HepG2 (cell line): ENCODE measurements at regions not wholly inside any gene's neighbourhood (a gene's known extent, or its start where the extent isn't known, plus 50 kb on each side); places are given as distances from the start of the nearest gene placed in this dataset.

Experiments
- ATAC-seq: fragments of 200-7000 bp; cut with Tn5 transposase; 3 replicates; pipeline ENCODE4 v1.9.1; 2020; ENCODE audit warnings: mild to moderate bottlenecking, moderate library complexity
- BruUV-seq: library from RNA; stranded (reverse); fragments of 400-500 nt; replicated peaks from 2 replicates; lab custom pipeline; 2021; lab: Mats Ljungman, UMichigan
- CTCF ChIA-PET: fragments of 300-600 bp; formaldehyde crosslinking; extraction: SDS; loops from one replicate; lab custom pipeline; 2021; ENCODE audit warnings: low total read pairs, inconsistent platforms, low intra/inter-chr PET ratio; lab: Yijun Ruan, JAX
- POLR2A ChIA-PET: fragments of 350-600 bp; sonication (Branson Sonifier 250); formaldehyde crosslinking; loops from one replicate; lab custom pipeline; 2020; ENCODE audit warnings: antibody characterized with exemption, inconsistent platforms; lab: Yijun Ruan, JAX
- DNase-seq: peaks from one replicate; pipeline ENCODE4 v3.0.0-alpha.2; 2015; ENCODE audit warnings: low spot score
- FAIRE-seq: peaks from 3 replicates; lab custom pipeline; 2011; peaks lifted over from hg19 to GRCh38; lab: Jason Lieb, UNC
- H2AFZ ChIP-seq: one replicate; pipeline ENCODE4 v1.6.1; 2011; ENCODE audit warnings: low read length, inconsistent platforms
- H3K27ac ChIP-seq: fragments of 300-600 bp; 3 replicates; pipeline ENCODE4 v1.8.0; 2011; ENCODE audit warnings: mixed run types, mild to moderate bottlenecking, mixed read lengths, low read length, inconsistent platforms; ENCODE audit not compliant: insufficient read depth; ENCODE audit errors: extremely low read length
- H3K27me3 ChIP-seq, 2 experiments: fragments of 200-600 bp in 1 of 2; 2 replicates in 1 of 2; 3 replicates in 1 of 2; pipeline versions ENCODE4 v1.6.0 to v1.8.0; 2011; ENCODE audit warnings: low read length in 2 of 2, mild to moderate bottlenecking in 2 of 2, moderate library complexity in 2 of 2, inconsistent platforms in 1 of 2; ENCODE audit not compliant: insufficient read depth in 2 of 2, control insufficient read depth in 1 of 2
- H3K36me3 ChIP-seq, 2 experiments: fragments of 200-600 bp in 1 of 2; replicated peaks in 1 of 2; 2 replicates in 1 of 2; 3 replicates in 1 of 2; pipeline versions ENCODE4 v1.5.1 to v1.8.0; 2011; ENCODE audit warnings: low read length in 2 of 2, inconsistent platforms in 1 of 2; ENCODE audit not compliant: insufficient read depth in 2 of 2, control insufficient read depth in 1 of 2
- H3K4me1 ChIP-seq: 2 replicates; pipeline ENCODE4 v1.5.1; 2012; ENCODE audit warnings: low read length, inconsistent platforms; ENCODE audit not compliant: insufficient read depth
- H3K4me2 ChIP-seq: 2 replicates; pipeline ENCODE4 v1.6.0; 2011; ENCODE audit warnings: low read depth, low read length, inconsistent platforms
- H3K4me3 ChIP-seq, 3 experiments: fragments of 200-600 bp in 1 of 3; sonication (generic), shearing (Covaris generic) in 1 of 3; replicated peaks in 1 of 3; 2 replicates each; pipeline ENCODE4 v1.5.1; 2011 to 2016; ENCODE audit warnings: low read length in 3 of 3, inconsistent platforms in 2 of 3, low read depth in 2 of 3, mild to moderate bottlenecking in 2 of 3, control low read depth in 1 of 3, mixed read lengths in 1 of 3; ENCODE audit not compliant: insufficient read depth in 1 of 3
- H3K79me2 ChIP-seq: one replicate; pipeline ENCODE4 v1.6.1; 2011; ENCODE audit warnings: low read length, inconsistent platforms; ENCODE audit not compliant: insufficient read depth
- H3K9ac ChIP-seq: 2 replicates; pipeline ENCODE4 v1.6.0; 2011; ENCODE audit warnings: mild to moderate bottlenecking, low read depth, low read length, inconsistent platforms; ENCODE audit not compliant: insufficient read depth
- H3K9me3 ChIP-seq: 2 replicates; pipeline ENCODE4 v1.5.1; 2012; ENCODE audit warnings: mild to moderate bottlenecking, low read length
- H4K20me1 ChIP-seq: 2 replicates; pipeline ENCODE4 v1.6.0; 2011; ENCODE audit warnings: inconsistent platforms, mild to moderate bottlenecking, low read length, moderate library complexity; ENCODE audit not compliant: insufficient read depth
- KLF16 ChIP-seq, 2 experiments: sonication (generic) in 1 of 2; formaldehyde crosslinking in 1 of 2; IDR thresholded peaks; 2 replicates each; pipeline versions ENCODE4 v1.6.1 to v1.8.0; 2016 to 2023; ENCODE audit warnings: missing genetic modification reagents in 2 of 2, missing compliant biosample characterization in 1 of 2
- PRMT3 ChIP-seq: sonication (generic); formaldehyde crosslinking; IDR thresholded peaks from 2 replicates; pipeline ENCODE4 v1.8.1; 2022; ENCODE audit warnings: low read depth, mild to moderate bottlenecking, moderate library complexity, missing genetic modification reagents, borderline replicate concordance
- SMAD9 ChIP-seq: sonication (generic); formaldehyde crosslinking; IDR thresholded peaks from 2 replicates; pipeline ENCODE4 v1.5.1; 2020; ENCODE audit warnings: mild to moderate bottlenecking, missing genetic modification reagents
- SNRNP70 ChIP-seq: fragments of 200-400 bp; formaldehyde crosslinking; IDR thresholded peaks from 2 replicates; pipeline ENCODE4 v1.6.1; 2017; ENCODE audit warnings: mild to moderate bottlenecking, low read depth, low read length, moderate library complexity
- TP53 ChIP-seq: sonication (generic); formaldehyde crosslinking; conservative IDR thresholded peaks from 2 replicates; pipeline ENCODE4 v1.4.0; 2020; ENCODE audit warnings: missing genetic modification reagents
- WGBS: methylation state at CpG from one replicate; pipeline ENCODE4 v1.1.6; 2017; ENCODE audit warnings: low lambda C conversion rate; 5-methylcytosine and 5-hydroxymethylcytosine counted together
- in situ Hi-C: cut with HindIII; loops from 2 replicates; pipeline ENCODE4 v1.10.0; 2017; ENCODE audit warnings: low pct_unique_long_range_greater_than_20kb; ENCODE audit not compliant: extremely low pct_ligation_motif_present
- intact Hi-C: fragments of 100-400 bp; cut with micrococcal nuclease; formaldehyde crosslinking; loops from one replicate; pipeline ENCODE4 v1.10.0; 2022; ENCODE audit not compliant: unreplicated experiment
- TF ChIP-seq, protein P1 (sequence below): sonication (generic); formaldehyde crosslinking; IDR thresholded peaks from 2 replicates; pipeline ENCODE4 v1.8.1; 2023; ENCODE audit warnings: mild to moderate bottlenecking, missing genetic modification reagents
- TF ChIP-seq, protein P2 (sequence below): sonication (generic); formaldehyde crosslinking; IDR thresholded peaks from 2 replicates; pipeline ENCODE4 v1.5.0; 2020; ENCODE audit warnings: mild to moderate bottlenecking, missing genetic modification reagents, borderline replicate concordance
- TF ChIP-seq, protein P3 (sequence below): IDR thresholded peaks from 2 replicates; pipeline ENCODE4 v1.6.1; 2016; ENCODE audit warnings: mild to moderate bottlenecking
- TF ChIP-seq, protein P4 (sequence below): sonication (generic); formaldehyde crosslinking; IDR thresholded peaks from 2 replicates; pipeline ENCODE4 v1.8.0; 2022; ENCODE audit warnings: mild to moderate bottlenecking, missing genetic modification reagents, moderate library complexity

DNA sequence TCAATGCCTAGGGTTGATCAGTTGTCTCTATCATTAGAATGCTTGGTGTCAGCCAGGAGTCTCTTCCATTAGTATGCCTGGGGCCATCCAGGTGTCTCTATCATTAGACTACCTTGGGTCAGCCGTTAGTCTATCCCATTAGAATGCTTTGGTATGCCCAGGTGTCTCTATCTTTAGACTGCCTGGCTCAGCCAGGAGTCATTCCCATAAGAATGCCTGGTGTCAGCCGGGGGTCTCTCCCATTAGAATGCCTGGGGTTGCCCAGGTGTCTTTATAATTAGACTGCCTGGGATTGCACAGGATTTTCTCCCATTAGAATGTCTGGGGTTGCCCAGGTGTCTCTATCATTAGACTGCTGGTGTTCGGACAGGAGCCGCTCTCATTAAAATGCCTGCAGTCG, 1442.9 kb downstream of the UQCRFS1 start:
- BruUV-seq, result no TSS peak
- TF ChIP-seq, protein P1, sequence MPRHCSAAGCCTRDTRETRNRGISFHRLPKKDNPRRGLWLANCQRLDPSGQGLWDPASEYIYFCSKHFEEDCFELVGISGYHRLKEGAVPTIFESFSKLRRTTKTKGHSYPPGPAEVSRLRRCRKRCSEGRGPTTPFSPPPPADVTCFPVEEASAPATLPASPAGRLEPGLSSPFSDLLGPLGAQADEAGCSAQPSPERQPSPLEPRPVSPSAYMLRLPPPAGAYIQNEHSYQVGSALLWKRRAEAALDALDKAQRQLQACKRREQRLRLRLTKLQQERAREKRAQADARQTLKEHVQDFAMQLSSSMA (CRISPR knock-in tag), result no peak
- TF ChIP-seq TP53, result no peak
- TF ChIP-seq PRMT3 (CRISPR knock-in tag), result no peak
- no peak for TF ChIP-seq SMAD9 (CRISPR knock-in tag)
- TF ChIP-seq KLF16 (CRISPR knock-in tag; IDR thresholded peaks at IDR 0.05), result no peak
- TF ChIP-seq SNRNP70, result no peak
- TF ChIP-seq, protein P2, sequence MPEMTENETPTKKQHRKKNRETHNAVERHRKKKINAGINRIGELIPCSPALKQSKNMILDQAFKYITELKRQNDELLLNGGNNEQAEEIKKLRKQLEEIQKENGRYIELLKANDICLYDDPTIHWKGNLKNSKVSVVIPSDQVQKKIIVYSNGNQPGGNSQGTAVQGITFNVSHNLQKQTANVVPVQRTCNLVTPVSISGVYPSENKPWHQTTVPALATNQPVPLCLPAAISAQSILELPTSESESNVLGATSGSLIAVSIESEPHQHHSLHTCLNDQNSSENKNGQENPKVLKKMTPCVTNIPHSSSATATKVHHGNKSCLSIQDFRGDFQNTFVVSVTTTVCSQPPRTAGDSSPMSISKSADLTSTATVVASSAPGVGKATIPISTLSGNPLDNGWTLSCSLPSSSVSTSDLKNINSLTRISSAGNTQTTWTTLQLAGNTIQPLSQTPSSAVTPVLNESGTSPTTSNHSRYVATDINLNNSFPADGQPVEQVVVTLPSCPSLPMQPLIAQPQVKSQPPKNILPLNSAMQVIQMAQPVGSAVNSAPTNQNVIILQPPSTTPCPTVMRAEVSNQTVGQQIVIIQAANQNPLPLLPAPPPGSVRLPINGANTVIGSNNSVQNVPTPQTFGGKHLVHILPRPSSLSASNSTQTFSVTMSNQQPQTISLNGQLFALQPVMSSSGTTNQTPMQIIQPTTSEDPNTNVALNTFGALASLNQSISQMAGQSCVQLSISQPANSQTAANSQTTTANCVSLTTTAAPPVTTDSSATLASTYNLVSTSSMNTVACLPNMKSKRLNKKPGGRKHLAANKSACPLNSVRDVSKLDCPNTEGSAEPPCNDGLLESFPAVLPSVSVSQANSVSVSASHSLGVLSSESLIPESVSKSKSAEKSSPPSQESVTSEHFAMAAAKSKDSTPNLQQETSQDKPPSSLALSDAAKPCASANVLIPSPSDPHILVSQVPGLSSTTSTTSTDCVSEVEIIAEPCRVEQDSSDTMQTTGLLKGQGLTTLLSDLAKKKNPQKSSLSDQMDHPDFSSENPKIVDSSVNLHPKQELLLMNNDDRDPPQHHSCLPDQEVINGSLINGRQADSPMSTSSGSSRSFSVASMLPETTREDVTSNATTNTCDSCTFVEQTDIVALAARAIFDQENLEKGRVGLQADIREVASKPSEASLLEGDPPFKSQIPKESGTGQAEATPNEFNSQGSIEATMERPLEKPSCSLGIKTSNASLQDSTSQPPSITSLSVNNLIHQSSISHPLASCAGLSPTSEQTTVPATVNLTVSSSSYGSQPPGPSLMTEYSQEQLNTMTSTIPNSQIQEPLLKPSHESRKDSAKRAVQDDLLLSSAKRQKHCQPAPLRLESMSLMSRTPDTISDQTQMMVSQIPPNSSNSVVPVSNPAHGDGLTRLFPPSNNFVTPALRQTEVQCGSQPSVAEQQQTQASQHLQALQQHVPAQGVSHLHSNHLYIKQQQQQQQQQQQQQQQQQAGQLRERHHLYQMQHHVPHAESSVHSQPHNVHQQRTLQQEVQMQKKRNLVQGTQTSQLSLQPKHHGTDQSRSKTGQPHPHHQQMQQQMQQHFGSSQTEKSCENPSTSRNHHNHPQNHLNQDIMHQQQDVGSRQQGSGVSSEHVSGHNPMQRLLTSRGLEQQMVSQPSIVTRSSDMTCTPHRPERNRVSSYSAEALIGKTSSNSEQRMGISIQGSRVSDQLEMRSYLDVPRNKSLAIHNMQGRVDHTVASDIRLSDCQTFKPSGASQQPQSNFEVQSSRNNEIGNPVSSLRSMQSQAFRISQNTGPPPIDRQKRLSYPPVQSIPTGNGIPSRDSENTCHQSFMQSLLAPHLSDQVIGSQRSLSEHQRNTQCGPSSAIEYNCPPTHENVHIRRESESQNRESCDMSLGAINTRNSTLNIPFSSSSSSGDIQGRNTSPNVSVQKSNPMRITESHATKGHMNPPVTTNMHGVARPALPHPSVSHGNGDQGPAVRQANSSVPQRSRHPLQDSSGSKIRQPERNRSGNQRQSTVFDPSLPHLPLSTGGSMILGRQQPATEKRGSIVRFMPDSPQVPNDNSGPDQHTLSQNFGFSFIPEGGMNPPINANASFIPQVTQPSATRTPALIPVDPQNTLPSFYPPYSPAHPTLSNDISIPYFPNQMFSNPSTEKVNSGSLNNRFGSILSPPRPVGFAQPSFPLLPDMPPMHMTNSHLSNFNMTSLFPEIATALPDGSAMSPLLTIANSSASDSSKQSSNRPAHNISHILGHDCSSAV (CRISPR knock-in tag), result no peak
- TF ChIP-seq, protein P3, sequence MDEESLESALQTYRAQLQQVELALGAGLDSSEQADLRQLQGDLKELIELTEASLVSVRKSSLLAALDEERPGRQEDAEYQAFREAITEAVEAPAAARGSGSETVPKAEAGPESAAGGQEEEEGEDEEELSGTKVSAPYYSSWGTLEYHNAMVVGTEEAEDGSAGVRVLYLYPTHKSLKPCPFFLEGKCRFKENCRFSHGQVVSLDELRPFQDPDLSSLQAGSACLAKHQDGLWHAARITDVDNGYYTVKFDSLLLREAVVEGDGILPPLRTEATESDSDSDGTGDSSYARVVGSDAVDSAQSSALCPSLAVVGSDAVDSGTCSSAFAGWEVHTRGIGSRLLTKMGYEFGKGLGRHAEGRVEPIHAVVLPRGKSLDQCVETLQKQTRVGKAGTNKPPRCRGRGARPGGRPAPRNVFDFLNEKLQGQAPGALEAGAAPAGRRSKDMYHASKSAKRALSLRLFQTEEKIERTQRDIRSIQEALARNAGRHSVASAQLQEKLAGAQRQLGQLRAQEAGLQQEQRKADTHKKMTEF (CRISPR knock-in tag), result no peak
- TF ChIP-seq, protein P4, sequence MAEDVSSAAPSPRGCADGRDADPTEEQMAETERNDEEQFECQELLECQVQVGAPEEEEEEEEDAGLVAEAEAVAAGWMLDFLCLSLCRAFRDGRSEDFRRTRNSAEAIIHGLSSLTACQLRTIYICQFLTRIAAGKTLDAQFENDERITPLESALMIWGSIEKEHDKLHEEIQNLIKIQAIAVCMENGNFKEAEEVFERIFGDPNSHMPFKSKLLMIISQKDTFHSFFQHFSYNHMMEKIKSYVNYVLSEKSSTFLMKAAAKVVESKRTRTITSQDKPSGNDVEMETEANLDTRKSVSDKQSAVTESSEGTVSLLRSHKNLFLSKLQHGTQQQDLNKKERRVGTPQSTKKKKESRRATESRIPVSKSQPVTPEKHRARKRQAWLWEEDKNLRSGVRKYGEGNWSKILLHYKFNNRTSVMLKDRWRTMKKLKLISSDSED (CRISPR knock-in tag), result no peak

More for the DNA sequence above, 1442.9 kb downstream of the UQCRFS1 start:
- H3K36me3 ChIP-seq, result peaks cover 4 to 23% of the 10 kb centered on the region in 2 experiments; a peak in 4 of 5 replicates
- no peaks in the 10 kb centered on the region for H3K27me3 ChIP-seq
- ATAC-seq, result no peak
- DNase-seq, result no peak
- peaks cover 86% of the 10 kb centered on the region for H3K9me3 ChIP-seq
- no peak for FAIRE-seq
- in situ Hi-C loops, result no loop called here
- POLR2A ChIA-PET, result no interaction called here
- H3K4me2 ChIP-seq, result no peak overlapping the region
- WGBS, result 92% methylated on average over 4 of the region's 5 CpGs
- intact Hi-C loops, result no loop called here
- no peaks in the 10 kb centered on the region for H3K4me1 ChIP-seq
- no peaks in the 10 kb centered on the region for H4K20me1 ChIP-seq
- no peak overlapping the region for H3K9ac ChIP-seq
- H3K79me2 ChIP-seq, result no peaks in the 10 kb centered on the region
- CTCF ChIA-PET, result no interaction called here
- no peak overlapping the region for H3K27ac ChIP-seq
- H3K4me3 ChIP-seq, result no peak overlapping the region
- no peak overlapping the region for H2AFZ ChIP-seq
